Neural progenitor cell (in vitro differentiated cells): ENCODE measurements at regions not wholly inside any gene's neighbourhood (a gene's known extent, or its start where the extent isn't known, plus 50 kb on each side); places are given as distances from the start of the nearest gene placed in this dataset.

ENCODE experiments used
- EZH2 ChIP-seq: fragments of 200-600 bp; sonication (generic); IDR thresholded peaks from 2 replicates; pipeline ENCODE4 v1.6.1; 2017; ENCODE audit warnings: antibody characterized with exemption, mild to moderate bottlenecking, moderate library complexity
- TF ChIP-seq, protein P1 (sequence below): fragments of 200-600 bp; sonication (generic); IDR thresholded peaks from 2 replicates; pipeline ENCODE4 v1.5.1; 2017; ENCODE audit warnings: antibody characterized with exemption, mild to moderate bottlenecking

GRCh38 chr2:53442093-53442492 is 325.5 kb upstream of the CHAC2 start:
- TF ChIP-seq EZH2 = no peak
- TF ChIP-seq, protein P1, sequence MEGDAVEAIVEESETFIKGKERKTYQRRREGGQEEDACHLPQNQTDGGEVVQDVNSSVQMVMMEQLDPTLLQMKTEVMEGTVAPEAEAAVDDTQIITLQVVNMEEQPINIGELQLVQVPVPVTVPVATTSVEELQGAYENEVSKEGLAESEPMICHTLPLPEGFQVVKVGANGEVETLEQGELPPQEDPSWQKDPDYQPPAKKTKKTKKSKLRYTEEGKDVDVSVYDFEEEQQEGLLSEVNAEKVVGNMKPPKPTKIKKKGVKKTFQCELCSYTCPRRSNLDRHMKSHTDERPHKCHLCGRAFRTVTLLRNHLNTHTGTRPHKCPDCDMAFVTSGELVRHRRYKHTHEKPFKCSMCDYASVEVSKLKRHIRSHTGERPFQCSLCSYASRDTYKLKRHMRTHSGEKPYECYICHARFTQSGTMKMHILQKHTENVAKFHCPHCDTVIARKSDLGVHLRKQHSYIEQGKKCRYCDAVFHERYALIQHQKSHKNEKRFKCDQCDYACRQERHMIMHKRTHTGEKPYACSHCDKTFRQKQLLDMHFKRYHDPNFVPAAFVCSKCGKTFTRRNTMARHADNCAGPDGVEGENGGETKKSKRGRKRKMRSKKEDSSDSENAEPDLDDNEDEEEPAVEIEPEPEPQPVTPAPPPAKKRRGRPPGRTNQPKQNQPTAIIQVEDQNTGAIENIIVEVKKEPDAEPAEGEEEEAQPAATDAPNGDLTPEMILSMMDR = no peak
